ENCODE measurements at regions not wholly inside any gene's neighbourhood (a gene's known extent, or its start where the extent isn't known, plus 50 kb on each side); places are given as distances from the start of the nearest gene placed in this dataset.

GRCh38 chr7:47089068-47089417 is 492.9 kb downstream of the TNS3 start:
- TF ChIP-seq EZH2 (IDR thresholded peaks at IDR 0.05; ENCODE audit: low read depth, unreplicated experiment) (no peak), CTCF (conservative IDR thresholded peaks at IDR 0.05; ENCODE audit: low read depth in 2 of 2) (no peak), REST (IDR thresholded peaks at IDR 0.05; ENCODE audit: unreplicated experiment) (no peak), POLR2AphosphoS5 (IDR thresholded peaks at IDR 0.05; ENCODE audit: low read depth) (no peak), CREB1 (CRISPR knock-in tag; IDR thresholded peaks at IDR 0.05; ENCODE audit: low read depth) (no peak), JUNB (IDR thresholded peaks at IDR 0.05; ENCODE audit: unreplicated experiment) (no peak), ZNF114 (CRISPR knock-in tag; IDR thresholded peaks at IDR 0.05) (no peak), STAT1 (IDR thresholded peaks at IDR 0.05; ENCODE audit: unreplicated experiment) (no peak), EZH2phosphoT487 (IDR thresholded peaks at IDR 0.05; ENCODE audit: unreplicated experiment) (no peak), ETS1 (IDR thresholded peaks at IDR 0.05) (no peak), NANOG (IDR thresholded peaks at IDR 0.05; ENCODE audit: borderline replicate concordance) (no peak), ZNF331 (CRISPR knock-in tag; IDR thresholded peaks at IDR 0.05; ENCODE audit: low read depth) (no peak)
